Thoracic aorta (tissue), 2 donors: ENCODE measurements at regions not wholly inside any gene's neighbourhood (a gene's known extent, or its start where the extent isn't known, plus 50 kb on each side); places are given as distances from the start of the nearest gene placed in this dataset.

Source experiments
- ATAC-seq: fragments of 150-250 bp; one replicate; pipeline ENCODE4 v1.8.0; 2017; ENCODE audit warnings: low read depth; ENCODE audit not compliant: insufficient number of reproducible peaks, low FRiP score
- DNase-seq: peaks from one replicate; pipeline ENCODE4 v3.0.0-alpha.2; 2020; ENCODE audit warnings: low spot score
- H3K27ac ChIP-seq, 2 donors: fragments of 200-600 bp; sonication (generic); 1 replicate in 1 of 2; 2 replicates in 1 of 2; pipeline ENCODE4 v1.5.1; 2016; ENCODE audit warnings: mild to moderate bottlenecking in 2 of 2, moderate library complexity in 2 of 2
- H3K27me3 ChIP-seq: fragments of 200-600 bp; sonication (generic); replicated peaks from 2 replicates; pipeline ENCODE4 v1.6.0; 2016; ENCODE audit warnings: mild to moderate bottlenecking; ENCODE audit not compliant: insufficient read depth
- H3K36me3 ChIP-seq: fragments of 200-600 bp; sonication (generic); one replicate; pipeline ENCODE4 v1.5.1; 2016
- H3K4me1 ChIP-seq, 2 donors: fragments of 200-600 bp; sonication (generic); 1 replicate in 1 of 2; 2 replicates in 1 of 2; pipeline versions ENCODE4 v1.5.1 to v1.6.0; 2016; ENCODE audit warnings: low read depth in 2 of 2, mild to moderate bottlenecking in 1 of 2; ENCODE audit not compliant: control insufficient read depth in 1 of 2
- H3K4me3 ChIP-seq: fragments of 200-600 bp; sonication (generic); 2 replicates; pipeline ENCODE4 v1.5.1; 2016; ENCODE audit warnings: mild to moderate bottlenecking
- H3K9me3 ChIP-seq: fragments of 200-600 bp; sonication (generic); 2 replicates; pipeline ENCODE4 v1.5.1; 2016
- TF ChIP-seq, protein P1 (sequence below): fragments of 200-600 bp; sonication (generic); IDR thresholded peaks from one replicate; pipeline ENCODE4 v1.5.1; 2019; ENCODE audit warnings: antibody characterized with exemption

DNA sequence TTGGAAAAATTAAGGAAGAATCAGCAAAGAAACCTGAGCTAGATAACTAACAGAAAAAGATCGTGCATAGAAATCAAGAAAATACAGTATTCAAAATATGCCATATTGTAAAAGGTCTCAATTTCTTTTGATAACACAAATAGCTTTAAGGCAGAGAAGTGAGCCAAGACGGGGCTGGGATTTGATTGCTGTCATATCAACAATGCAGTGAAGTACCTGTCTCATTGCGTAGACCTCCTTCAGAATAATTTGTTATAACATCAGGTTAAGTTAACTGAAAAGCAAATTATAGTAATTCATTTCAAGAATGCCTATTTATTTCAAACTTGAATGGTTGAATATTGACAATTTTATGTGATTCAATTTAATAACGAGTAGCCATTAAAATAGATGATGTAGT, 453.8 kb upstream of the MAP2 start:
- ATAC-seq (no peak), DNase-seq (no peak)
- Histone ChIP-seq H3K27ac (no peak overlapping the region), H3K9me3 (no peaks in the 10 kb centered on the region), H3K4me1 (no peaks in the 10 kb centered on the region), H3K4me3 (no peak overlapping the region), H3K27me3 (no peaks in the 10 kb centered on the region), H3K36me3 (no peaks in the 10 kb centered on the region)
- TF ChIP-seq, protein P1, sequence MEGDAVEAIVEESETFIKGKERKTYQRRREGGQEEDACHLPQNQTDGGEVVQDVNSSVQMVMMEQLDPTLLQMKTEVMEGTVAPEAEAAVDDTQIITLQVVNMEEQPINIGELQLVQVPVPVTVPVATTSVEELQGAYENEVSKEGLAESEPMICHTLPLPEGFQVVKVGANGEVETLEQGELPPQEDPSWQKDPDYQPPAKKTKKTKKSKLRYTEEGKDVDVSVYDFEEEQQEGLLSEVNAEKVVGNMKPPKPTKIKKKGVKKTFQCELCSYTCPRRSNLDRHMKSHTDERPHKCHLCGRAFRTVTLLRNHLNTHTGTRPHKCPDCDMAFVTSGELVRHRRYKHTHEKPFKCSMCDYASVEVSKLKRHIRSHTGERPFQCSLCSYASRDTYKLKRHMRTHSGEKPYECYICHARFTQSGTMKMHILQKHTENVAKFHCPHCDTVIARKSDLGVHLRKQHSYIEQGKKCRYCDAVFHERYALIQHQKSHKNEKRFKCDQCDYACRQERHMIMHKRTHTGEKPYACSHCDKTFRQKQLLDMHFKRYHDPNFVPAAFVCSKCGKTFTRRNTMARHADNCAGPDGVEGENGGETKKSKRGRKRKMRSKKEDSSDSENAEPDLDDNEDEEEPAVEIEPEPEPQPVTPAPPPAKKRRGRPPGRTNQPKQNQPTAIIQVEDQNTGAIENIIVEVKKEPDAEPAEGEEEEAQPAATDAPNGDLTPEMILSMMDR: no peak

DNA sequence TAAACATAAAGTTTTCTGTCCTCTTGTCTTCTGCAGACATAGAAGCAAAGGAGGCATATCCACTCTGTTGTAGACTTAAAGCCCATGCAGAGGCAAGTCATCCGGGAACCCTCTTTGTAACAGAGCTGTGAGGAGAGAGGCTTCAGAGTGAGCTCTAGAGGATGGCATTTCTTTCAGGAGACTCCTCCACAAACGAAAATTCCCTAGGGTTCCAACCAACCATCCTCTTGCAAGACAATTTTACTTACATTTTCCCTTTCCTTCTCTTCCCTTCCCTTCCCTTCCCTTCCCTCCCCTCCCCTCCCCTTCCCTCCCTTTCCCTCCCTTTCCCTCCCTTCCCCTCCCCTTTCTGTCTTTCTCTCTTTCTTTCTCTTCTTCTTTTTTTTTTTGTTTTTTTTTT, 446.3 kb upstream of the MAP2 start:
- no peak for ATAC-seq
- H3K27ac ChIP-seq: no peak overlapping the region
- H3K4me3 ChIP-seq: no peak overlapping the region
- no peaks in the 10 kb centered on the region for H3K9me3 ChIP-seq
- H3K36me3 ChIP-seq: no peaks in the 10 kb centered on the region
- H3K27me3 ChIP-seq: no peaks in the 10 kb centered on the region
- no peaks in the 10 kb centered on the region for H3K4me1 ChIP-seq
- DNase-seq: no peak
- TF ChIP-seq, protein P1: no peak

DNA sequence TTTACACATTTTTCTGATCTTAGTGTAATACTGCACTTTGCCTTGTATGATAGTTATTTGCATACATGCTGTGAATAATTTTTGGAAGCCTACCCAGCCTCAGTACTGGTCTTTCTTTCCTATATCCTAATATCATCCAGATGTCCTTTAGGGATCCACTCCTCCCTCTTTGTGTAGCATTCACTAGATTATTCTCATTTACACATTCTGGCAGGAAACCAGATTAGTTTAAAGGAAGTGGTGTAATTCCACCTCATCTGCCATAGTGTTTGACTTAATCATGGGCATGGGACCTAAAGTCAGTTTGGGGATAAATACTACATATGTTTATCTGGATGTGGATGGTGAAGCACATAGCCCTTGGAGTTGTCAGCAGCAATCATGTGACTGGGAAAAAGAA, 444.9 kb upstream of the MAP2 start:
- Histone ChIP-seq H3K36me3 (no peaks in the 10 kb centered on the region), H3K4me3 (no peak overlapping the region), H3K27me3 (no peaks in the 10 kb centered on the region), H3K4me1 (no peaks in the 10 kb centered on the region), H3K27ac (no peak overlapping the region), H3K9me3 (no peaks in the 10 kb centered on the region)
- ATAC-seq (no peak), DNase-seq (no peak)
- TF ChIP-seq, protein P1: no peak

DNA sequence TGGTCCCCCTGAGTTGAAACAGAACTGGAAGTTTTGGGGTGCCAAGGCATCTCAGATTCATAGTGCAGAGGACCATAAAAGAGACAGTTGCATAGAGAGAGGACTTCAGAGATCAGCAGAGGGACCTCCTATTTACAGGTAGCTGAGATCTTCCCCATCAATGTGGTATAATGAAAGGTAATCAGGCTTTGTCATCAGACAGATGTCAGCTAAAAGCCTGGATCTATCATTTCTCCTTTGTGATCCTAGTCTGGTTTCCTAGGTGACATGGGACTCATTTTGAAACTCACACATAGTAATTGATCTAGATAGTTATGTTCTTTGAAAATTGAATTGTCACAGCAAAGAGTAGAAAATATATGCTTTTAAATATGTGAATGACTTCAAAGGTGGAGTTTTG, 443.5 kb upstream of the MAP2 start:
- DNase-seq: no peak
- TF ChIP-seq, protein P1: no peak

DNA sequence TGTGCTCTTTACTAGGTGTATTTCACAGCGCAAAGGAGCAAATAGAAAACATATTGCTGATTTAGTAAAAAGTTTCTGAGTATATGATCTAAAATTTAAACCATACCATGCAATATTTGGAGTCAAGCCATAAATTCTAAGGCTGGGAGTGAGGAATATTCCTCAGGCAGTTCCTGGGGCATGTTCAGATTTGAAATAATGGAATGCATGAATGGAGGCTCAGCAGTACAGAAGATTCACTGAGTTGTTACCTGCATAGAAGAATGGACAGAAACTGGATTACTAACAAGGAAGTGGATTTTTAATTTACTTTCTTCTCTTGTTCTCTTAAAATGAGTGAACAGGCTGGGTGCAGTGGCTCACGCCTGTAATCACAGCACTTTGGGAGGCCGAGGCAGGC, 441.0 kb upstream of the MAP2 start:
- TF ChIP-seq, protein P1: no peak
- no peak overlapping the region for H3K4me3 ChIP-seq
- ATAC-seq: no peak

More for the DNA sequence above, 443.5 kb upstream of the MAP2 start:
- Histone ChIP-seq H3K36me3 (no peaks in the 10 kb centered on the region), H3K4me1 (no peaks in the 10 kb centered on the region), H3K27ac (no peak overlapping the region), H3K9me3 (no peaks in the 10 kb centered on the region), H3K4me3 (no peak overlapping the region), H3K27me3 (no peaks in the 10 kb centered on the region)
- no peak for ATAC-seq

More for the DNA sequence above, 441.0 kb upstream of the MAP2 start:
- no peaks in the 10 kb centered on the region for H3K36me3 ChIP-seq
- no peak overlapping the region for H3K27ac ChIP-seq
- no peaks in the 10 kb centered on the region for H3K9me3 ChIP-seq
- H3K27me3 ChIP-seq: no peaks in the 10 kb centered on the region
- H3K4me1 ChIP-seq: no peaks in the 10 kb centered on the region
- DNase-seq: no peak
